ENCODE measurements at regions not wholly inside any gene's neighbourhood (a gene's known extent, or its start where the extent isn't known, plus 50 kb on each side); places are given as distances from the start of the nearest gene placed in this dataset.
"Not testable (repeated sequence)": the region's sequence is repeated elsewhere in the genome, so short reads cannot be mapped to it uniquely, and the experiment has no call there.

DNA sequence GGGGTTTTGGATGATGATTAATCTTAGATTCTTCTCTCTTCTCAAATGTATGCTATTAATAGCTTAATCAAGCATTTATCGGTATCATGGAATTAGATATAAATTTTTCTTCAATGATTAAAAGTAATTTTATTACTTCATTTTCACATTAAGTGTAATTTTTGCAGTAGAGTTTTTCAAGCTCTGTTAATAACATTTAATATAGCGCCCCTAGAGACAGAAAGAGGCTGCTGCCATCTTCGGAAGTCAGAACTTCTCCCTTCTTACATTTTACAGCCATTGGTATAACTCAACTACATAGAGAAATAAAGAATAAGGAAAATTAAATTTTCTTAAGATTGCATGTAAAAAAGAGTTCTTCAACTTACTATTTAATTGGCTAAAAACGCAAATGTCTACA is 540.3 kb downstream of the GABRG2 start:
- Mint-ChIP-seq H3K4me1 (0 out of 4 replicates have a peak, but pooled peaks cover 0 to 3% of the 10 kb centered on the region in 2 experiments), H3K36me3 (ENCODE audit: insufficient read depth in 1 of 3, low read depth in 3 of 3) (peaks cover 0 to 8% (median 7%) of the 10 kb centered on the region in 3 experiments; a peak in 6 of 7 replicates), H3K9me3 (peaks cover 5 to 15% of the 10 kb centered on the region in 2 experiments; a peak in 4 of 5 replicates), H3K27ac (no peak overlapping the region), H3K27me3 (ENCODE audit: low read depth) (no peaks in the 10 kb centered on the region; the same call in 1 of the 2 replicates), H3K4me3 (no peak overlapping the region)
- H4K5ac ChIP-seq (ENCODE audit: insufficient read length, low read depth, low read length) = no peak overlapping the region
- no peak overlapping the region for H3T11ph ChIP-seq (ENCODE audit: low read length)
- H2BK15ac ChIP-seq (ENCODE audit: low read depth, low read length) = no peak overlapping the region
- TF ChIP-seq, protein P1, sequence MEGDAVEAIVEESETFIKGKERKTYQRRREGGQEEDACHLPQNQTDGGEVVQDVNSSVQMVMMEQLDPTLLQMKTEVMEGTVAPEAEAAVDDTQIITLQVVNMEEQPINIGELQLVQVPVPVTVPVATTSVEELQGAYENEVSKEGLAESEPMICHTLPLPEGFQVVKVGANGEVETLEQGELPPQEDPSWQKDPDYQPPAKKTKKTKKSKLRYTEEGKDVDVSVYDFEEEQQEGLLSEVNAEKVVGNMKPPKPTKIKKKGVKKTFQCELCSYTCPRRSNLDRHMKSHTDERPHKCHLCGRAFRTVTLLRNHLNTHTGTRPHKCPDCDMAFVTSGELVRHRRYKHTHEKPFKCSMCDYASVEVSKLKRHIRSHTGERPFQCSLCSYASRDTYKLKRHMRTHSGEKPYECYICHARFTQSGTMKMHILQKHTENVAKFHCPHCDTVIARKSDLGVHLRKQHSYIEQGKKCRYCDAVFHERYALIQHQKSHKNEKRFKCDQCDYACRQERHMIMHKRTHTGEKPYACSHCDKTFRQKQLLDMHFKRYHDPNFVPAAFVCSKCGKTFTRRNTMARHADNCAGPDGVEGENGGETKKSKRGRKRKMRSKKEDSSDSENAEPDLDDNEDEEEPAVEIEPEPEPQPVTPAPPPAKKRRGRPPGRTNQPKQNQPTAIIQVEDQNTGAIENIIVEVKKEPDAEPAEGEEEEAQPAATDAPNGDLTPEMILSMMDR (conservative IDR thresholded peaks at IDR 0.05) = peak; percentile 74
- H2BK120ac ChIP-seq (ENCODE audit: low read depth, low read length, poor library complexity, severe bottlenecking) = no peak overlapping the region
- H2BK5ac ChIP-seq (ENCODE audit: insufficient read length, low read length) = no peak overlapping the region
- no peak overlapping the region for H3K23ac ChIP-seq (ENCODE audit: insufficient read length, low read depth, low read length)
- H4K8ac ChIP-seq (replicated peaks; ENCODE audit: insufficient read length, low read depth, low read length) = no peak overlapping the region
- H3K27me3 ChIP-seq (ENCODE audit: insufficient read depth, low read length) = no peaks in the 10 kb centered on the region
- no peak overlapping the region for H4K91ac ChIP-seq (ENCODE audit: insufficient read length, low read depth, low read length)
- H3K14ac ChIP-seq (ENCODE audit: insufficient read depth, low read length) = no peak overlapping the region
- no peak overlapping the region for H3K18ac ChIP-seq (ENCODE audit: insufficient read length, low read depth, low read length)
- no peak overlapping the region for H2AK5ac ChIP-seq (ENCODE audit: insufficient read length, low read length)
- DNase-seq = no peak
- H3K9me3 ChIP-seq (ENCODE audit: control insufficient read depth, low read depth, low read length) = no peaks in the 10 kb centered on the region
- no peaks in the 10 kb centered on the region for H3K4me1 ChIP-seq (ENCODE audit: insufficient read depth, low read length)
- no peaks in the 10 kb centered on the region for H3K79me2 ChIP-seq (ENCODE audit: insufficient read depth, low read length)
- WGBS (ENCODE audit: extremely low coverage, insufficient read length, low lambda C conversion rate) = no CpG with 5 or more reads among the region's 4 CpGs
- no peak overlapping the region for H3K4ac ChIP-seq (ENCODE audit: low read depth, low read length)
- no peak overlapping the region for H3K4me2 ChIP-seq (ENCODE audit: insufficient read depth, insufficient read length, low read length)
- no peak overlapping the region for H2AFZ ChIP-seq (ENCODE audit: low read length)
- H3K79me1 ChIP-seq (ENCODE audit: insufficient read depth, low read depth, low read length, poor library complexity, severe bottlenecking) = no peaks in the 10 kb centered on the region
- no peak overlapping the region for H2BK12ac ChIP-seq (ENCODE audit: insufficient read length, low read depth, low read length)
- H2BK20ac ChIP-seq (ENCODE audit: low read depth, low read length, poor library complexity, severe bottlenecking) = no peak overlapping the region
- no peaks in the 10 kb centered on the region for H3K23me2 ChIP-seq (ENCODE audit: insufficient read length, low read depth, low read length, poor library complexity, severe bottlenecking)
- H3K27ac ChIP-seq (ENCODE audit: insufficient read length, low read depth, low read length) = no peak overlapping the region
- no peak overlapping the region for H3K9ac ChIP-seq (ENCODE audit: extremely low read depth, insufficient read length, low read length)
- no peak overlapping the region for H3K56ac ChIP-seq (ENCODE audit: insufficient read length, low read depth, low read length)
- no peaks in the 10 kb centered on the region for H4K20me1 ChIP-seq (ENCODE audit: control insufficient read depth, insufficient read depth, insufficient read length)

DNA sequence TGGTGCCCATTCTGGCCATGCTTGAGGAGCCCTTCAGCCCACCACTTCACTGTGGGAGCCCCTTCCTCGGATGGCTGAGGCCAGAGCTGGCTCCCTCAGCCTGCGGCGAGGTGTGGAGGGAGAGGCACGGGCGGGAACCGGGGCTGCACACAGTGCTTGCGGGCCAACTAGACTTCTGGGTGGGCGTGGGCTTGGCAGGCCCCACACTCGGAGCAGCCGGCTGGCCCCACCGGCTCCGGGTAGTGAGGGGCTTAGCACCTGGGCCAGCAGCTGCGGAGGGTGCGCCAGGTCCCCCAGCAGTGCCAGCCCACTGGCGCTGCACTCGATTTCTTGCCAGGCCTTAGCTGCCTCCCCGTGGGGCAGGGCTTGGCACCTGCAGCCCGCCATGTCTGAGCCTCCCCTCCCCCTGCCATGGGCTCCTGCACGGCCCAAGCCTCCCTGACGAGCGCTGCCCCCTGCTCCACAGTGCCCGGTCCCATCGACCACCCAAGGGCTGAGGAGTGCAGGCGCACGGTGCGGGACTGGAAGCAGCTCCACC is 554.2 kb downstream of the GABRG2 start:
- peaks cover 25 to 39% of the 10 kb centered on the region in 2 experiments for H3K9me3 Mint-ChIP-seq
- H2BK12ac ChIP-seq (ENCODE audit: insufficient read length, low read depth, low read length) = not testable (repeated sequence)

More for the DNA sequence above, 554.2 kb downstream of the GABRG2 start:
- H2AFZ ChIP-seq (ENCODE audit: low read length); H4K91ac ChIP-seq (ENCODE audit: insufficient read length, low read depth, low read length); H3K4me2 ChIP-seq (ENCODE audit: insufficient read depth, insufficient read length, low read length); H2BK15ac ChIP-seq (ENCODE audit: low read depth, low read length); H3K14ac ChIP-seq (ENCODE audit: insufficient read depth, low read length); H3K23ac ChIP-seq (ENCODE audit: insufficient read length, low read depth, low read length); H3K27ac ChIP-seq (ENCODE audit: insufficient read length, low read depth, low read length); H3K23me2 ChIP-seq (ENCODE audit: insufficient read length, low read depth, low read length, poor library complexity, severe bottlenecking); H3K4me1 Mint-ChIP-seq; H4K5ac ChIP-seq (ENCODE audit: insufficient read length, low read depth, low read length); H3K27ac Mint-ChIP-seq; H4K8ac ChIP-seq (replicated peaks; ENCODE audit: insufficient read length, low read depth, low read length); H3T11ph ChIP-seq (ENCODE audit: low read length); H3K4ac ChIP-seq (ENCODE audit: low read depth, low read length); H3K9me3 ChIP-seq (ENCODE audit: control insufficient read depth, low read depth, low read length); H3K56ac ChIP-seq (ENCODE audit: insufficient read length, low read depth, low read length); H2BK5ac ChIP-seq (ENCODE audit: insufficient read length, low read length); H3K79me1 ChIP-seq (ENCODE audit: insufficient read depth, low read depth, low read length, poor library complexity, severe bottlenecking); H2AK5ac ChIP-seq (ENCODE audit: insufficient read length, low read length); DNase-seq; H2BK120ac ChIP-seq (ENCODE audit: low read depth, low read length, poor library complexity, severe bottlenecking); H2BK20ac ChIP-seq (ENCODE audit: low read depth, low read length, poor library complexity, severe bottlenecking); H3K27me3 ChIP-seq (ENCODE audit: insufficient read depth, low read length); H3K4me3 Mint-ChIP-seq; H3K9ac ChIP-seq (ENCODE audit: extremely low read depth, insufficient read length, low read length); H3K18ac ChIP-seq (ENCODE audit: insufficient read length, low read depth, low read length); H3K4me1 ChIP-seq (ENCODE audit: insufficient read depth, low read length); H3K79me2 ChIP-seq (ENCODE audit: insufficient read depth, low read length); H4K20me1 ChIP-seq (ENCODE audit: control insufficient read depth, insufficient read depth, insufficient read length); H3K27me3 Mint-ChIP-seq (ENCODE audit: low read depth): not testable (repeated sequence)
- no CpG with 5 or more reads among the region's 26 CpGs for WGBS (ENCODE audit: extremely low coverage, insufficient read length, low lambda C conversion rate)
- peaks cover 5 to 22% (median 18%) of the 10 kb centered on the region in 3 experiments for H3K36me3 Mint-ChIP-seq (ENCODE audit: insufficient read depth in 1 of 3, low read depth in 3 of 3)
